ENCODE measurements at regions not wholly inside any gene's neighbourhood (a gene's known extent, or its start where the extent isn't known, plus 50 kb on each side); places are given as distances from the start of the nearest gene placed in this dataset.

DNA sequence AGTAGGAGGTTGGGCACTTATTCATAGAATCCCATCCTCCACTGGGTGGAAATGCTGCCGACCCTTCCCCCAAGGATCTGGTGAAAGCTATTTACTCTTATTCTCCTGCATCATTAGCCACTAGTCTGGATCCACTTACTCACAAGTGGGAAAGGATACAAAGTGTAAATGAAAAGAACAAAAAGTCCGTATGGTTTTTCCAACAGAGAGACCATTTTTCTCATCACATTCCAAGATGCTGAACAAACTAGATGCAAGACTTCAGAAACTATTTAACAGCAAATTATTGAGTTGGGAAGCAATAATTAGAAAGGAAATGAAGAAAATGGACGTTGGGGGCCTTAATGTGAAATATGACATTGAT lies 242.4 kb upstream of the GLI3 start:
- no peak for TF ChIP-seq TAF1 (IDR thresholded peaks at IDR 0.05; ENCODE audit: borderline replicate concordance, low read depth, low read length)
- TF ChIP-seq, protein P1, sequence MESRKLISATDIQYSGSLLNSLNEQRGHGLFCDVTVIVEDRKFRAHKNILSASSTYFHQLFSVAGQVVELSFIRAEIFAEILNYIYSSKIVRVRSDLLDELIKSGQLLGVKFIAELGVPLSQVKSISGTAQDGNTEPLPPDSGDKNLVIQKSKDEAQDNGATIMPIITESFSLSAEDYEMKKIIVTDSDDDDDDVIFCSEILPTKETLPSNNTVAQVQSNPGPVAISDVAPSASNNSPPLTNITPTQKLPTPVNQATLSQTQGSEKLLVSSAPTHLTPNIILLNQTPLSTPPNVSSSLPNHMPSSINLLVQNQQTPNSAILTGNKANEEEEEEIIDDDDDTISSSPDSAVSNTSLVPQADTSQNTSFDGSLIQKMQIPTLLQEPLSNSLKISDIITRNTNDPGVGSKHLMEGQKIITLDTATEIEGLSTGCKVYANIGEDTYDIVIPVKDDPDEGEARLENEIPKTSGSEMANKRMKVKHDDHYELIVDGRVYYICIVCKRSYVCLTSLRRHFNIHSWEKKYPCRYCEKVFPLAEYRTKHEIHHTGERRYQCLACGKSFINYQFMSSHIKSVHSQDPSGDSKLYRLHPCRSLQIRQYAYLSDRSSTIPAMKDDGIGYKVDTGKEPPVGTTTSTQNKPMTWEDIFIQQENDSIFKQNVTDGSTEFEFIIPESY (IDR thresholded peaks at IDR 0.05; ENCODE audit: borderline replicate concordance, low read depth) = no peak
- TF ChIP-seq SIN3A (IDR thresholded peaks at IDR 0.05; ENCODE audit: borderline replicate concordance, low read depth, low read length) = no peak
- no peak for TF ChIP-seq POLR2AphosphoS5 (IDR thresholded peaks at IDR 0.05; ENCODE audit: low read depth, low read length)
- no peak for TF ChIP-seq NFIC (IDR thresholded peaks at IDR 0.05; ENCODE audit: borderline replicate concordance)
- TF ChIP-seq RFX5 (IDR thresholded peaks at IDR 0.05; ENCODE audit: low read length) = no peak
- TF ChIP-seq FOXM1 (IDR thresholded peaks at IDR 0.05; ENCODE audit: low read depth) = no peak
- no peak for TF ChIP-seq CHD2 (IDR thresholded peaks at IDR 0.05; ENCODE audit: low read length, partially characterized antibody)

All from SK-N-SH (cell line).